T-cell (primary cell): ENCODE measurements at regions not wholly inside any gene's neighbourhood (a gene's known extent, or its start where the extent isn't known, plus 50 kb on each side); places are given as distances from the start of the nearest gene placed in this dataset.

Experiments used
- ATAC-seq, 4 experiments: fragments of 200-7000 bp in 3 of 4; fragments of 150-1000 bp in 1 of 4; cut with Tn5 transposase; replicated peaks in 1 of 4; 1 replicate in 3 of 4; 2 replicates in 1 of 4; pipeline ENCODE4 v1.10.0; 2021; ENCODE audit warnings: moderate library complexity in 3 of 4, mild to moderate bottlenecking in 2 of 4, moderate number of reproducible peaks in 1 of 4
- CTCF ChIA-PET, 2 donors: fragments of 300-600 bp; sonication (Branson Sonifier 250); formaldehyde crosslinking; loops; one replicate each; lab custom pipeline; 2022; ENCODE audit warnings: antibody characterized with exemption in 2 of 2; lab: Charles Lee
- POLR2A ChIA-PET, 2 donors: fragments of 300-600 bp; sonication (Branson Sonifier 250); formaldehyde crosslinking; loops; one replicate each; lab custom pipeline; 2022; ENCODE audit warnings: antibody characterized with exemption in 2 of 2; lab: Charles Lee
- DNase-seq, 35 experiments: peaks; one replicate each; pipeline versions ENCODE4 v3.0.0 to v3.0.0-alpha.2; 2013 to 2023
- H3K27ac ChIP-seq: one replicate; pipeline ENCODE4 v1.5.1; 2013; ENCODE audit warnings: low read length
- H3K27me3 ChIP-seq, 2 experiments: replicated peaks in 1 of 2; 1 replicate in 1 of 2; 2 replicates in 1 of 2; pipeline versions ENCODE4 v1.6.1 to v1.7.0; 2013; ENCODE audit warnings: low read length in 1 of 2, mixed read lengths in 1 of 2; ENCODE audit not compliant: control insufficient read depth in 2 of 2, insufficient read depth in 2 of 2; ENCODE audit errors: extremely low read depth in 1 of 2
- H3K36me3 ChIP-seq, 2 donors: 1 replicate in 1 of 2; 2 replicates in 1 of 2; pipeline versions ENCODE4 v1.6.1 to v1.7.0; 2013; ENCODE audit warnings: low read length in 1 of 2; ENCODE audit not compliant: control insufficient read depth in 2 of 2, insufficient read depth in 1 of 2; ENCODE audit errors: extremely low read depth in 1 of 2
- H3K4me1 ChIP-seq, 2 experiments: 1 replicate in 1 of 2; 2 replicates in 1 of 2; pipeline versions ENCODE4 v1.6.1 to v1.7.0; 2013; ENCODE audit warnings: low read length in 2 of 2, mixed read lengths in 1 of 2; ENCODE audit not compliant: insufficient read depth in 2 of 2, control insufficient read depth in 1 of 2; ENCODE audit errors: extremely low read depth in 1 of 2
- H3K4me3 ChIP-seq, 2 donors: 1 replicate in 1 of 2; 2 replicates in 1 of 2; pipeline versions ENCODE4 v1.5.1 to v1.7.0; 2013; ENCODE audit warnings: mild to moderate bottlenecking in 2 of 2, low read length in 1 of 2, moderate library complexity in 1 of 2; ENCODE audit not compliant: control insufficient read depth in 1 of 2; ENCODE audit errors: extremely low read depth in 1 of 2
- H3K9me3 ChIP-seq: 2 replicates; pipeline ENCODE4 v1.7.0; 2013
- H3K27ac Mint-ChIP-seq, 2 donors: one replicate each; pipeline ENCODE4 v1.8.0; 2020 to 2021; ENCODE audit warnings: mild to moderate bottlenecking in 2 of 2, mixed read lengths in 2 of 2
- H3K27me3 Mint-ChIP-seq, 2 donors: one replicate each; pipeline ENCODE4 v1.8.0; 2021 to 2022; ENCODE audit warnings: mixed read lengths in 2 of 2
- H3K36me3 Mint-ChIP-seq: one replicate; pipeline ENCODE4 v1.8.0; 2021; ENCODE audit warnings: mixed read lengths
- H3K4me1 Mint-ChIP-seq, 3 donors: one replicate each; pipeline ENCODE4 v1.8.0; 2020 to 2022; ENCODE audit warnings: mixed read lengths in 3 of 3, mild to moderate bottlenecking in 1 of 3
- H3K4me3 Mint-ChIP-seq, 3 donors: one replicate each; pipeline ENCODE4 v1.8.0; 2020 to 2022; ENCODE audit warnings: mild to moderate bottlenecking in 3 of 3, mixed read lengths in 3 of 3, moderate library complexity in 3 of 3
- H3K9me3 Mint-ChIP-seq, 3 donors: one replicate each; pipeline ENCODE4 v1.8.0; 2020 to 2022; ENCODE audit warnings: mixed read lengths in 3 of 3
- WGBS: methylation state at CpG from one replicate; pipeline ENCODE4 v1.1.5; 2013; ENCODE audit warnings: missing lambda C conversion rate; ENCODE audit not compliant: insufficient coverage; 5-methylcytosine and 5-hydroxymethylcytosine counted together

- WGBS: no CpG with 5 or more reads among the region's 2 CpGs
Measured at GRCh38 chr4:28388471-28388870, 1527.8 kb downstream of the STIM2 start.

GRCh38 chr4:28391877-28392276 lies 1531.2 kb downstream of the STIM2 start:
- Histone ChIP-seq H3K9me3 (no peaks in the 10 kb centered on the region), H3K27ac (no peak overlapping the region), H3K4me3 (no peak overlapping the region), H3K27me3 (no peaks in the 10 kb centered on the region), H3K4me1 (no peaks in the 10 kb centered on the region), H3K36me3 (no peaks in the 10 kb centered on the region)
- peaks cover 0 to 21% (median 9%) of the 10 kb centered on the region in 3 donors for H3K9me3 Mint-ChIP-seq
- no peaks in the 10 kb centered on the region for H3K4me1 Mint-ChIP-seq
- no peaks in the 10 kb centered on the region for H3K27me3 Mint-ChIP-seq
- DNase-seq (no peak), ATAC-seq (no peak)
- no peaks in the 10 kb centered on the region for H3K36me3 Mint-ChIP-seq
- ChIA-PET POLR2A (no interaction called here), CTCF (no interaction called here)
- H3K27ac Mint-ChIP-seq: no peak overlapping the region
- WGBS: 49% methylated on average over 4 of the region's 4 CpGs
- H3K4me3 Mint-ChIP-seq: no peak overlapping the region

More at GRCh38 chr4:28388471-28388870, 1527.8 kb downstream of the STIM2 start:
- POLR2A ChIA-PET: no interaction called here
- ATAC-seq (no peak), DNase-seq (no peak)
- Mint-ChIP-seq H3K27me3 (no peaks in the 10 kb centered on the region), H3K4me1 (no peaks in the 10 kb centered on the region), H3K4me3 (no peak overlapping the region), H3K36me3 (no peaks in the 10 kb centered on the region), H3K9me3 (peaks cover 2 to 31% (median 21%) of the 10 kb centered on the region in 3 donors), H3K27ac (no peak overlapping the region)
- CTCF ChIA-PET: no interaction called here
- Histone ChIP-seq H3K9me3 (no peaks in the 10 kb centered on the region), H3K36me3 (no peaks in the 10 kb centered on the region), H3K27ac (no peak overlapping the region), H3K4me3 (no peak overlapping the region), H3K4me1 (no peaks in the 10 kb centered on the region), H3K27me3 (no peaks in the 10 kb centered on the region)

- Histone ChIP-seq H3K27ac (no peak overlapping the region), H3K27me3 (no peaks in the 10 kb centered on the region), H3K4me3 (no peak overlapping the region), H3K4me1 (no peaks in the 10 kb centered on the region), H3K9me3 (no peaks in the 10 kb centered on the region), H3K36me3 (no peaks in the 10 kb centered on the region)
- H3K27me3 Mint-ChIP-seq: no peaks in the 10 kb centered on the region
- no peaks in the 10 kb centered on the region for H3K4me1 Mint-ChIP-seq
- ATAC-seq (no peak), DNase-seq (no peak)
- no peaks in the 10 kb centered on the region for H3K36me3 Mint-ChIP-seq
- H3K9me3 Mint-ChIP-seq: peaks cover 15 to 25% (median 17%) of the 10 kb centered on the region in 3 donors
- H3K4me3 Mint-ChIP-seq: no peak overlapping the region
- ChIA-PET POLR2A (no interaction called here), CTCF (no interaction called here)
- 84% methylated on average over 10 of the region's 13 CpGs for WGBS
- H3K27ac Mint-ChIP-seq: no peak overlapping the region
Measured at GRCh38 chr4:28402751-28403150, 1542.1 kb downstream of the STIM2 start.

GRCh38 chr4:28421221-28421620 lies 1560.6 kb downstream of the STIM2 start:
- Histone ChIP-seq H3K4me1 (no peaks in the 10 kb centered on the region), H3K27me3 (no peaks in the 10 kb centered on the region), H3K9me3 (no peaks in the 10 kb centered on the region), H3K36me3 (no peaks in the 10 kb centered on the region), H3K27ac (no peak overlapping the region), H3K4me3 (no peak overlapping the region)
- H3K4me1 Mint-ChIP-seq: no peaks in the 10 kb centered on the region
- ATAC-seq (no peak), DNase-seq (no peak)
- H3K27me3 Mint-ChIP-seq: no peaks in the 10 kb centered on the region
- no peaks in the 10 kb centered on the region for H3K36me3 Mint-ChIP-seq
- ChIA-PET POLR2A (no interaction called here), CTCF (no interaction called here)
- H3K27ac Mint-ChIP-seq: no peak overlapping the region
- no peak overlapping the region for H3K4me3 Mint-ChIP-seq
- peaks cover 5 to 13% (median 8%) of the 10 kb centered on the region in 3 donors for H3K9me3 Mint-ChIP-seq
- 100% methylated on average over 1 of the region's 1 CpG for WGBS

GRCh38 chr4:28426251-28426650 lies 1565.6 kb downstream of the STIM2 start:
- H3K4me1 Mint-ChIP-seq: no peaks in the 10 kb centered on the region
- WGBS: no CpG with 5 or more reads among the region's 1 CpG
- Histone ChIP-seq H3K27me3 (no peaks in the 10 kb centered on the region), H3K9me3 (no peaks in the 10 kb centered on the region), H3K4me1 (no peaks in the 10 kb centered on the region), H3K4me3 (no peak overlapping the region), H3K27ac (no peak overlapping the region), H3K36me3 (no peaks in the 10 kb centered on the region)
- ATAC-seq (no peak), DNase-seq (no peak)
- no peaks in the 10 kb centered on the region for H3K36me3 Mint-ChIP-seq
- peaks cover 5 to 22% (median 14%) of the 10 kb centered on the region in 3 donors for H3K9me3 Mint-ChIP-seq
- no peaks in the 10 kb centered on the region for H3K27me3 Mint-ChIP-seq
- ChIA-PET POLR2A (no interaction called here), CTCF (no interaction called here)
- no peak overlapping the region for H3K27ac Mint-ChIP-seq
- no peak overlapping the region for H3K4me3 Mint-ChIP-seq

GRCh38 chr4:28427306-28428085 lies 1566.9 kb downstream of the STIM2 start:
- Mint-ChIP-seq H3K27ac (no peak overlapping the region), H3K4me3 (no peak overlapping the region), H3K9me3 (peaks cover 5 to 18% (median 16%) of the 10 kb centered on the region in 3 donors), H3K4me1 (no peaks in the 10 kb centered on the region), H3K36me3 (no peaks in the 10 kb centered on the region), H3K27me3 (no peaks in the 10 kb centered on the region)
- no peaks in the 10 kb centered on the region for H3K36me3 ChIP-seq
- ATAC-seq (no peak), DNase-seq (no peak)
- H3K4me3 ChIP-seq: no peak overlapping the region
- no CpG with 5 or more reads among the region's 4 CpGs for WGBS
- no peak overlapping the region for H3K27ac ChIP-seq
- no peaks in the 10 kb centered on the region for H3K9me3 ChIP-seq
- H3K27me3 ChIP-seq: no peaks in the 10 kb centered on the region
- ChIA-PET POLR2A (no interaction called here), CTCF (no interaction called here)
- no peaks in the 10 kb centered on the region for H3K4me1 ChIP-seq
